GM23248 (cell line): ENCODE measurements at regions not wholly inside any gene's neighbourhood (a gene's known extent, or its start where the extent isn't known, plus 50 kb on each side); places are given as distances from the start of the nearest gene placed in this dataset.
A peak's percentile ranks its signal among the peaks of the same experiment; 100 is the strongest.

Experiments used
- DNase-seq: peaks from one replicate; pipeline ENCODE4 v3.0.0-alpha.2; 2015
- H2AFZ ChIP-seq: fragments of 200-600 bp; sonication (generic); 2 replicates; pipeline ENCODE4 v1.6.1; 2016; ENCODE audit warnings: antibody characterized with exemption
- H3F3A ChIP-seq: fragments of 200-600 bp; sonication (generic); 2 replicates; pipeline ENCODE4 v1.6.1; 2016; ENCODE audit warnings: mild to moderate bottlenecking, antibody characterized with exemption, mixed run types; ENCODE audit not compliant: insufficient read depth
- H3K27ac ChIP-seq: fragments of 200-600 bp; sonication (generic); 2 replicates; pipeline ENCODE4 v1.5.1; 2016; ENCODE audit warnings: mild to moderate bottlenecking
- H3K27me3 ChIP-seq: fragments of 200-600 bp; sonication (generic); replicated peaks from 2 replicates; pipeline ENCODE4 v1.6.1; 2016; ENCODE audit warnings: mild to moderate bottlenecking; ENCODE audit not compliant: insufficient read depth
- H3K36me3 ChIP-seq: fragments of 200-600 bp; sonication (generic); 2 replicates; pipeline ENCODE4 v1.6.1; 2016; ENCODE audit warnings: low read depth, mild to moderate bottlenecking
- H3K4me1 ChIP-seq: fragments of 200-600 bp; sonication (generic); 2 replicates; pipeline ENCODE4 v1.6.1; 2016; ENCODE audit warnings: mild to moderate bottlenecking; ENCODE audit not compliant: insufficient read depth
- H3K4me2 ChIP-seq: fragments of 200-600 bp; sonication (generic); one replicate; pipeline ENCODE4 v1.6.1; 2016; ENCODE audit warnings: mild to moderate bottlenecking; ENCODE audit not compliant: unreplicated experiment
- H3K4me3 ChIP-seq: fragments of 200-600 bp; sonication (generic); 2 replicates; pipeline ENCODE4 v1.5.1; 2016; ENCODE audit warnings: mild to moderate bottlenecking
- H3K79me2 ChIP-seq: fragments of 200-600 bp; sonication (generic); 2 replicates; pipeline ENCODE4 v1.6.1; 2016; ENCODE audit warnings: mild to moderate bottlenecking; ENCODE audit not compliant: insufficient read depth
- H3K9ac ChIP-seq: fragments of 200-600 bp; sonication (generic); 2 replicates; pipeline ENCODE4 v1.6.1; 2016; ENCODE audit warnings: mild to moderate bottlenecking
- H3K9me2 ChIP-seq: fragments of 200-600 bp; sonication (generic); 2 replicates; pipeline ENCODE4 v1.6.1; 2016; ENCODE audit warnings: mixed run types, mild to moderate bottlenecking, moderate library complexity; ENCODE audit not compliant: insufficient read depth
- H3K9me3 ChIP-seq: fragments of 200-600 bp; sonication (generic); one replicate; pipeline ENCODE4 v1.6.1; 2017; ENCODE audit warnings: low read depth
- H4K20me1 ChIP-seq: fragments of 200-600 bp; sonication (generic); 2 replicates; pipeline ENCODE4 v1.6.0; 2016; ENCODE audit not compliant: insufficient read depth
- EZH2 ChIP-seq: fragments of 200-600 bp; sonication (generic); IDR thresholded peaks from 2 replicates; pipeline ENCODE4 v1.6.1; 2018; ENCODE audit warnings: antibody characterized with exemption, mild to moderate bottlenecking; ENCODE audit not compliant: insufficient read depth, poor library complexity, severe bottlenecking
- EZH2phosphoT487 ChIP-seq: fragments of 200-600 bp; sonication (generic); IDR thresholded peaks from 2 replicates; pipeline ENCODE4 v1.6.1; 2018; ENCODE audit warnings: antibody characterized with exemption, moderate library complexity, mild to moderate bottlenecking, low read depth; ENCODE audit not compliant: insufficient read depth
- WGBS, 2 experiments: methylation state at CpG; one replicate each; pipeline ENCODE4 v1.1.6; 2015 to 2017; ENCODE audit warnings: low lambda C conversion rate in 2 of 2, low coverage in 1 of 2; ENCODE audit errors: missing lambda C conversion rate in 2 of 2; 5-methylcytosine and 5-hydroxymethylcytosine counted together
- in situ Hi-C: fragments of 300-500 bp; cut with MboI; formaldehyde crosslinking; loops from 2 replicates; pipeline ENCODE4 v1.15.0; 2020

- H3K4me3 ChIP-seq, result no peak overlapping the region
- DNase-seq, result peak; percentile 15
- TF ChIP-seq EZH2phosphoT487 (no peak), EZH2 (no peak)
- 0 out of 2 replicates have a peak, but pooled peaks cover 20% of the 10 kb centered on the region for H3K27me3 ChIP-seq
- H3K4me1 ChIP-seq, result no peaks in the 10 kb centered on the region
- no peaks in the 10 kb centered on the region for H3K9me3 ChIP-seq
- no peak overlapping the region for H3K4me2 ChIP-seq
- no peaks in the 10 kb centered on the region for H3F3A ChIP-seq
- WGBS, 2 experiments, result 18 to 24% methylated on average over 6 of the region's 6 CpGs
- H2AFZ ChIP-seq, result no peak overlapping the region
- H3K36me3 ChIP-seq, result no peaks in the 10 kb centered on the region
- H4K20me1 ChIP-seq, result no peaks in the 10 kb centered on the region
- no peaks in the 10 kb centered on the region for H3K79me2 ChIP-seq
- no peak overlapping the region for H3K9ac ChIP-seq
- in situ Hi-C loops, result no loop called here
- H3K9me2 ChIP-seq, result no peaks in the 10 kb centered on the region
- H3K27ac ChIP-seq, result no peak overlapping the region
Observed at GRCh38 chr13:38606699-38607535, 80.0 kb upstream of the FREM2 start.

- Histone ChIP-seq H3K9me2 (no peaks in the 10 kb centered on the region; the same call in 1 of the 2 replicates), H3K9ac (no peak overlapping the region), H4K20me1 (no peaks in the 10 kb centered on the region), H3K27ac (no peak overlapping the region), H3K27me3 (no peaks in the 10 kb centered on the region), H2AFZ (no peak overlapping the region), H3K36me3 (no peaks in the 10 kb centered on the region), H3K4me2 (no peak overlapping the region), H3K79me2 (no peaks in the 10 kb centered on the region), H3K4me3 (no peak overlapping the region), H3F3A (no peaks in the 10 kb centered on the region), H3K9me3 (no peaks in the 10 kb centered on the region), H3K4me1 (no peaks in the 10 kb centered on the region; the same call in 1 of the 2 replicates)
- TF ChIP-seq EZH2phosphoT487, result no peak
- in situ Hi-C loops, result no loop called here
- no peak for DNase-seq
- 10% methylated on average over 1 of the region's 1 CpG for WGBS, 2 experiments
Observed at GRCh38 chr13:38617936-38618335, 68.9 kb upstream of the FREM2 start.

- Histone ChIP-seq H2AFZ (no peak overlapping the region), H3K4me2 (no peak overlapping the region), H3K27ac (no peak overlapping the region), H3K9ac (no peak overlapping the region), H3K4me3 (no peak overlapping the region), H3K36me3 (no peaks in the 10 kb centered on the region), H3K9me3 (no peaks in the 10 kb centered on the region), H3K79me2 (no peaks in the 10 kb centered on the region), H4K20me1 (no peaks in the 10 kb centered on the region), H3K9me2 (no peaks in the 10 kb centered on the region; the same call in 1 of the 2 replicates), H3F3A (no peaks in the 10 kb centered on the region), H3K27me3 (no peaks in the 10 kb centered on the region), H3K4me1 (no peaks in the 10 kb centered on the region; the same call in 1 of the 2 replicates)
- no peak for DNase-seq
- in situ Hi-C loops, result no loop called here
- 43 to 52% methylated on average over 3 of the region's 3 CpGs for WGBS, 2 experiments
- no peak for TF ChIP-seq EZH2
- TF ChIP-seq EZH2phosphoT487, result no peak
Observed at GRCh38 chr13:38618336-38618735, 68.5 kb upstream of the FREM2 start.

GRCh38 chr13:38618881-38619280 is 68.0 kb upstream of the FREM2 start:
- no peaks in the 10 kb centered on the region; the same call in 1 of the 2 replicates for H3K4me1 ChIP-seq
- WGBS, 2 experiments, result 33 to 35% methylated on average over 1 of the region's 1 CpG
- no peak overlapping the region for H3K9ac ChIP-seq
- H3K79me2 ChIP-seq, result no peaks in the 10 kb centered on the region
- no peak overlapping the region for H2AFZ ChIP-seq
- no peak overlapping the region for H3K4me2 ChIP-seq
- H3K4me3 ChIP-seq, result no peak overlapping the region
- no peaks in the 10 kb centered on the region for H4K20me1 ChIP-seq
- H3K36me3 ChIP-seq, result no peaks in the 10 kb centered on the region
- H3K27ac ChIP-seq, result no peak overlapping the region
- H3F3A ChIP-seq, result no peaks in the 10 kb centered on the region
- DNase-seq, result no peak
- no peaks in the 10 kb centered on the region for H3K9me3 ChIP-seq
- no peak for TF ChIP-seq EZH2
- no peak for TF ChIP-seq EZH2phosphoT487
- no peaks in the 10 kb centered on the region; the same call in 1 of the 2 replicates for H3K9me2 ChIP-seq
- in situ Hi-C loops, result no loop called here
- H3K27me3 ChIP-seq, result no peaks in the 10 kb centered on the region
